PC-9 (cell line): ENCODE measurements at regions not wholly inside any gene's neighbourhood (a gene's known extent, or its start where the extent isn't known, plus 50 kb on each side); places are given as distances from the start of the nearest gene placed in this dataset.

ENCODE experiments used
- EZH2 ChIP-seq: fragments of 200-600 bp; sonication (generic); IDR thresholded peaks from 2 replicates; pipeline ENCODE4 v1.8.0; 2017; ENCODE audit warnings: antibody characterized with exemption, low read depth
- TF ChIP-seq, protein P1 (sequence below): fragments of 200-600 bp; sonication (generic); conservative IDR thresholded peaks from 2 replicates; pipeline ENCODE4 v1.6.1; 2017; ENCODE audit warnings: mixed run types, antibody characterized with exemption, mild to moderate bottlenecking, moderate library complexity

DNA sequence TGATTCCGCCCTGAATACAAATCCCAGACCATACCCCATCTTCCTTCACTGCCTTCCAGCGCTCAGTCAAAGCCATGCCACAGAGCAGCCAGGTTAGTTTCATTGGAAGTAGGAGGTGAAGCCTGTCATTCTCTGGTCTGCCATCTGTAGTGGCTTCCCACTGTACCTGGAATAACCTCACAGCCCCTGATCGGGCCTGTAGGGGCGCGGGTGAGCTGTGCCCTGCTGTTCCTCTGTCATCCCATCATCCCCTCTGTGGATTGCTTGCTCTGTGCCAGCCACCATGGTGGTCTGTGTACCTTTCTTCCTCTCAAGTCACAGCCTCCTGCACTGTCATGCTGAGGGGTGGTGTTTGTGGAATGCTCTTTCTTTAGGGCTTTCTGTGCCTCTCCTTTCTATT lies 155.1 kb downstream of the ZNF22 start:
- TF ChIP-seq, protein P1, sequence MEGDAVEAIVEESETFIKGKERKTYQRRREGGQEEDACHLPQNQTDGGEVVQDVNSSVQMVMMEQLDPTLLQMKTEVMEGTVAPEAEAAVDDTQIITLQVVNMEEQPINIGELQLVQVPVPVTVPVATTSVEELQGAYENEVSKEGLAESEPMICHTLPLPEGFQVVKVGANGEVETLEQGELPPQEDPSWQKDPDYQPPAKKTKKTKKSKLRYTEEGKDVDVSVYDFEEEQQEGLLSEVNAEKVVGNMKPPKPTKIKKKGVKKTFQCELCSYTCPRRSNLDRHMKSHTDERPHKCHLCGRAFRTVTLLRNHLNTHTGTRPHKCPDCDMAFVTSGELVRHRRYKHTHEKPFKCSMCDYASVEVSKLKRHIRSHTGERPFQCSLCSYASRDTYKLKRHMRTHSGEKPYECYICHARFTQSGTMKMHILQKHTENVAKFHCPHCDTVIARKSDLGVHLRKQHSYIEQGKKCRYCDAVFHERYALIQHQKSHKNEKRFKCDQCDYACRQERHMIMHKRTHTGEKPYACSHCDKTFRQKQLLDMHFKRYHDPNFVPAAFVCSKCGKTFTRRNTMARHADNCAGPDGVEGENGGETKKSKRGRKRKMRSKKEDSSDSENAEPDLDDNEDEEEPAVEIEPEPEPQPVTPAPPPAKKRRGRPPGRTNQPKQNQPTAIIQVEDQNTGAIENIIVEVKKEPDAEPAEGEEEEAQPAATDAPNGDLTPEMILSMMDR = no peak; the same call in 1 of the 2 replicates
- no peak for TF ChIP-seq EZH2
